Inflammatory macrophage treated with lipopolysaccharide for 1 hour (primary cell): ENCODE measurements at regions not wholly inside any gene's neighbourhood (a gene's known extent, or its start where the extent isn't known, plus 50 kb on each side); places are given as distances from the start of the nearest gene placed in this dataset.

Experiments
- DNase-seq, 2 donors: peaks; one replicate each; pipeline ENCODE4 v3.0.0-alpha.2; 2020 to 2022

DNA sequence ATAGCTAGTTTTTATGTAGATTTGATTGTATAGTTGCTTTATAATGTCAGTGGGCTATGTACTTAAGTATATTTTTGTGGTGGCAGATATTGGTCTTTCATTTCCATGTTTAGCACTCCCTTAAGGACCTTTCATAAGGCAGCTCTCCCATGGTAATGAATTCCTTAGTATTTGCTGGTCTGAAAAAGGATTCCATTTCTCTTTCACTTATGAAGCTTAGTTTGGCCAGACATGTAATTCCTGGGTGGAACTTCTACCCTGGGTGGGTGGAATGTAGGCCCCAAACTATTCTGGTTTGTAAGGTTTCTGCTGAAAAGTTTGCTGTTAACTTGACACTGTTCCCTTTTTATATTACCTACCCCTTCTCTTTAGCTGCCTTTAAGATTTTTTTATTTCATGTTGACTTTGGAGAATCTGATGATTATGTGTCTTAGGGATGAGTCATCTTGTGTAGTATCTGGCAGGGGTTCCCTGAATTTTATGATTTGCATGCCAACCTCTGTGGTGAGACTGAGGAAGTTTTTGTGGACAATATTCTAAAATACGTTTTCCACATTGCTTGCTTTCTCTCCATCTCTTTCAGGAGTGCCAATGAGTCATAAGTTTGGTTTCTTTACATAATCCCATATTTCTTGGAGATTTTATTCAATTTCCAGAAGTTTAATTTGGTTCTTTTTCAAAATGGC lies 65.4 kb upstream of the VRK2 start:
- no peak for DNase-seq

DNA sequence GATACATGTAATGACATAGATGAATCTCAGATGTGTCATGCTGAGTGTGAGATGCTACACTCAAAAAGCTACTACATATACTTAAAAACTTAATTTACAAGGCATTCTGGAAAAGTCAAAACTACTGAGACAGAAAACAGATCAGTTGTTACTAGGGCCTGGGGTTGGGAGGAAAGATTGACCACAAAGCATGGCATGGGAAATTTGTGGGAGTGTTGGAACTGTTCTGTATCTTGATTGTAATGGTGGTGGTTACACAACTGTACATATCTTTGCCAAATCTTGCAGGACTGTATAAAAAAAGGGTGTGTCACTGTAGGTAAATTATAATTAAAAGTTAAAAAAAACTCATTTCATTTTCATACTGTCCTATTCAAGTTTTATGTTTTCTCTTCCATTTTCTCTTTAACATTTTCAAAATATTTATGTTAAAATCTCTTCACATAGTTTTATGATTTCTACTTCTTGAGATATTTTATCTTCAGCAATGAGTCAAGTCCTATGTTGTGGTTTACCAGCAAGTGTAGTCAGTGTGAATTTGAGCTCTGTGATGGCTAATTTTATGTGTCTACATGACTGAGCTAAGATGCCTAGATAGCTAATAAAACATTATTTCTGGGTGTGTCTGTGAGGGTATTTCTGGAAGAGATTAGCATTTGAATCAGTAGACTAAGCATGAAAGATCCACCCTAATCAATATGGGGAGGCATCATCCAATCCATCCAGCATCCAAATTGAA lies 58.6 kb upstream of the VRK2 start:
- no peak for DNase-seq

DNA sequence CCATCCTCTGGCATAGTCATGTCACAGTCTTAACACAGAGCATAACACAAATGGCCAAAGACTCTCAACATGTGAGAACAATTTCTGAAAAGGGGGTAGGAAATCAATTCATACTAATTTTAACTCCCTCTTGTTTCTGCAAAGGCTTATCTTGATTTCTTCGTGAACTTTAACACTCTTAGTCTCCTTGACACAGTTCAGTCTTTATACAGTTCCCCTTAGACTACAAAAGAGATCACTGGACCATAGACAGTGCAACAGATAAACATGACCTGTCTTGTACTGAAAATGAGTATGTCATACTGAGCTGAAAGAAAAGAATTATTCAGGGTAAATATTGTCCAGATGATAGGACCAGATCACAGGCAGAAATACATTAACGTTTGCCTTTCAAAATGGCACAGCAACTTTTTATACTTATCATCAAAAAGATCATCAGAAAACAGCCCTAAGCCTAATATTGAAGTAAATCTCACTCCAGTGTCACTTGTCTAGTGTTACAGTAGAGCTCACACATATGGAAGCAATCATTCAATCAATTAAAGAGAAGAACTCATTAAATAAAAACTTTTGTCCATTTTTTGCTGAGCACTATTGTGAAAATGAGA lies 56.4 kb upstream of the VRK2 start:
- no peak for DNase-seq
